HG03469 (cell line): ENCODE measurements at regions not wholly inside any gene's neighbourhood (a gene's known extent, or its start where the extent isn't known, plus 50 kb on each side); places are given as distances from the start of the nearest gene placed in this dataset.
"Not testable (repeated sequence)": the region's sequence is repeated elsewhere in the genome, so short reads cannot be mapped to it uniquely, and the experiment has no call there.

Experiments
- ATAC-seq: cut with Tn5 transposase; IDR thresholded peaks from one replicate; pipeline ENCODE4 v1.9.1; 2021; ENCODE audit warnings: mild to moderate bottlenecking, moderate library complexity, moderate number of reproducible peaks; ENCODE audit not compliant: unreplicated experiment

GRCh38 chr9:81811688-81812087, 116.5 kb upstream of the SPATA31D4 start:
- ATAC-seq = not testable (repeated sequence)

- ATAC-seq = peak; percentile 9
Measured at GRCh38 chr9:81814401-81814793, 113.8 kb upstream of the SPATA31D4 start.

GRCh38 chr9:81814794-81815464, 113.3 kb upstream of the SPATA31D4 start:
- ATAC-seq = peak; percentile 79

GRCh38 chr9:81815781-81816180, 112.4 kb upstream of the SPATA31D4 start:
- ATAC-seq = no peak

GRCh38 chr9:81819155-81819554, 109.1 kb upstream of the SPATA31D4 start:
- ATAC-seq = no peak

GRCh38 chr9:81819859-81820546, 108.2 kb upstream of the SPATA31D4 start:
- no peak for ATAC-seq

GRCh38 chr9:81822301-81822865, 105.8 kb upstream of the SPATA31D4 start:
- ATAC-seq = no peak

- no peak for ATAC-seq
Measured at GRCh38 chr9:81822967-81823366, 105.3 kb upstream of the SPATA31D4 start.

GRCh38 chr9:81823672-81824554, 104.3 kb upstream of the SPATA31D4 start:
- no peak for ATAC-seq

- no peak for ATAC-seq
Measured at GRCh38 chr9:81824802-81825730, 103.2 kb upstream of the SPATA31D4 start.

GRCh38 chr9:81825846-81826516, 102.2 kb upstream of the SPATA31D4 start:
- ATAC-seq = no peak

- ATAC-seq = no peak
Measured at GRCh38 chr9:81826517-81826906, 101.7 kb upstream of the SPATA31D4 start.

GRCh38 chr9:81827616-81828296, 100.5 kb upstream of the SPATA31D4 start:
- peak; percentile 93 for ATAC-seq

- ATAC-seq = no peak
Measured at GRCh38 chr9:81829195-81829882, 98.9 kb upstream of the SPATA31D4 start.

- not testable (repeated sequence) for ATAC-seq
Measured at GRCh38 chr9:81830431-81830830, 97.8 kb upstream of the SPATA31D4 start.

GRCh38 chr9:81832571-81833285, 95.5 kb upstream of the SPATA31D4 start:
- no peak for ATAC-seq

- ATAC-seq = no peak
Measured at GRCh38 chr9:81833563-81834345, 94.5 kb upstream of the SPATA31D4 start.
